HG03520 (cell line): ENCODE measurements at regions not wholly inside any gene's neighbourhood (a gene's known extent, or its start where the extent isn't known, plus 50 kb on each side); places are given as distances from the start of the nearest gene placed in this dataset.

Experiments
- ATAC-seq: cut with Tn5 transposase; IDR thresholded peaks from one replicate; pipeline ENCODE4 v1.9.1; 2021; ENCODE audit warnings: mild to moderate bottlenecking, moderate library complexity; ENCODE audit not compliant: unreplicated experiment

- no peak for ATAC-seq
Observed at GRCh38 chr4:30837131-30837539, 117.0 kb downstream of the PCDH7 start.

GRCh38 chr4:30837861-30838260, 117.7 kb downstream of the PCDH7 start:
- ATAC-seq: no peak

GRCh38 chr4:30838331-30838730, 118.2 kb downstream of the PCDH7 start:
- ATAC-seq: no peak

GRCh38 chr4:30839583-30840520, 119.7 kb downstream of the PCDH7 start:
- ATAC-seq: no peak

- no peak for ATAC-seq
Observed at GRCh38 chr4:30840571-30840970, 120.4 kb downstream of the PCDH7 start.

- no peak for ATAC-seq
Observed at GRCh38 chr4:30842142-30842541, 122.0 kb downstream of the PCDH7 start.

- ATAC-seq: no peak
Observed at GRCh38 chr4:30842689-30843088, 122.5 kb downstream of the PCDH7 start.

- ATAC-seq: no peak
Observed at GRCh38 chr4:30844861-30845582, 124.9 kb downstream of the PCDH7 start.

- ATAC-seq: no peak
Observed at GRCh38 chr4:30847167-30847566, 127.0 kb downstream of the PCDH7 start.

GRCh38 chr4:30847958-30848357, 127.8 kb downstream of the PCDH7 start:
- ATAC-seq: no peak

GRCh38 chr4:30854531-30854930, 134.4 kb downstream of the PCDH7 start:
- no peak for ATAC-seq

- ATAC-seq: no peak
Observed at GRCh38 chr4:30855232-30855631, 135.1 kb downstream of the PCDH7 start.

- ATAC-seq: no peak
Observed at GRCh38 chr4:30856795-30857564, 136.8 kb downstream of the PCDH7 start.

- no peak for ATAC-seq
Observed at GRCh38 chr4:30860978-30861377, 140.8 kb downstream of the PCDH7 start.

- ATAC-seq: no peak
Observed at GRCh38 chr4:30862196-30862595, 142.0 kb downstream of the PCDH7 start.

GRCh38 chr4:30863021-30863420, 142.9 kb downstream of the PCDH7 start:
- ATAC-seq: no peak

- no peak for ATAC-seq
Observed at GRCh38 chr4:30865691-30866090, 145.5 kb downstream of the PCDH7 start.

GRCh38 chr4:30866346-30866745, 146.2 kb downstream of the PCDH7 start:
- ATAC-seq: no peak

GRCh38 chr4:30866907-30867306, 146.7 kb downstream of the PCDH7 start:
- ATAC-seq: no peak

GRCh38 chr4:30867427-30867826, 147.3 kb downstream of the PCDH7 start:
- no peak for ATAC-seq
